Endothelial cell (in vitro differentiated cells): ENCODE measurements at regions not wholly inside any gene's neighbourhood (a gene's known extent, or its start where the extent isn't known, plus 50 kb on each side); places are given as distances from the start of the nearest gene placed in this dataset.

ENCODE experiments used
- DNase-seq: peaks from one replicate; pipeline ENCODE4 v3.0.0; 2021; ENCODE audit warnings: low spot score
- H3K27ac Mint-ChIP-seq: one replicate; pipeline ENCODE4 v1.8.0; 2021; ENCODE audit warnings: mixed read lengths, inconsistent platforms; ENCODE audit not compliant: unreplicated experiment
- H3K27me3 Mint-ChIP-seq: one replicate; pipeline ENCODE4 v1.8.0; 2021; ENCODE audit warnings: mild to moderate bottlenecking, moderate library complexity, mixed read lengths, inconsistent platforms; ENCODE audit not compliant: unreplicated experiment
- H3K36me3 Mint-ChIP-seq: one replicate; pipeline ENCODE4 v1.8.0; 2021; ENCODE audit warnings: mild to moderate bottlenecking, low read depth, mixed read lengths, inconsistent platforms; ENCODE audit not compliant: unreplicated experiment
- H3K4me1 Mint-ChIP-seq: one replicate; pipeline ENCODE4 v1.8.0; 2021; ENCODE audit warnings: mild to moderate bottlenecking, mixed read lengths, inconsistent platforms; ENCODE audit not compliant: unreplicated experiment
- H3K4me3 Mint-ChIP-seq: one replicate; pipeline ENCODE4 v1.8.0; 2021; ENCODE audit warnings: mild to moderate bottlenecking, mixed read lengths, inconsistent platforms; ENCODE audit not compliant: unreplicated experiment
- H3K9me3 Mint-ChIP-seq: one replicate; pipeline ENCODE4 v1.8.0; 2021; ENCODE audit warnings: mixed read lengths, inconsistent platforms; ENCODE audit not compliant: unreplicated experiment
- TF ChIP-seq, protein P1 (sequence below): fragments of 200-600 bp; sonication (generic); IDR thresholded peaks from one replicate; pipeline ENCODE4 v1.5.0; 2021; ENCODE audit warnings: antibody characterized with exemption; ENCODE audit not compliant: unreplicated experiment

DNA sequence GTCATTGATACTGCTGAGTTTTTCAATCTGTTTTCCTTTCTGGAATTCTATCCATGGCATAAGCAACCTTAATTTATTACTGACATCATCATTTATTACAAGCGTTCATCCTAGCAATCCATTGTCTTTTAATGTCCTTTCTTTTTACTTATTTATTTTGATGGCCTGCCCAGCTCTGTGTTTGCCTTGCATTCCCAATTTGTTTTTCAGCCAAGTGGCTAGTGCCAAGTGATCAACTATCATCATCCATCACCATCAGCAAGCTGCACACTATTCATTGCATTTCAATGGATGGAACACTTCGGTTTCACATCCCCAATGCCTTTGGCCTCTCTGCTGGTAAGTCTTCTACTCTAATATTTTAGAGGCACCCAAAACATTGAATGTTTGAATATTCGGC lies 831.7 kb upstream of the EPHA5 start:
- no peak for DNase-seq
- Mint-ChIP-seq H3K36me3 (no peaks in the 10 kb centered on the region), H3K27me3 (no peaks in the 10 kb centered on the region), H3K4me1 (no peaks in the 10 kb centered on the region), H3K4me3 (no peak overlapping the region), H3K27ac (no peak overlapping the region), H3K9me3 (no peaks in the 10 kb centered on the region)
- TF ChIP-seq, protein P1, sequence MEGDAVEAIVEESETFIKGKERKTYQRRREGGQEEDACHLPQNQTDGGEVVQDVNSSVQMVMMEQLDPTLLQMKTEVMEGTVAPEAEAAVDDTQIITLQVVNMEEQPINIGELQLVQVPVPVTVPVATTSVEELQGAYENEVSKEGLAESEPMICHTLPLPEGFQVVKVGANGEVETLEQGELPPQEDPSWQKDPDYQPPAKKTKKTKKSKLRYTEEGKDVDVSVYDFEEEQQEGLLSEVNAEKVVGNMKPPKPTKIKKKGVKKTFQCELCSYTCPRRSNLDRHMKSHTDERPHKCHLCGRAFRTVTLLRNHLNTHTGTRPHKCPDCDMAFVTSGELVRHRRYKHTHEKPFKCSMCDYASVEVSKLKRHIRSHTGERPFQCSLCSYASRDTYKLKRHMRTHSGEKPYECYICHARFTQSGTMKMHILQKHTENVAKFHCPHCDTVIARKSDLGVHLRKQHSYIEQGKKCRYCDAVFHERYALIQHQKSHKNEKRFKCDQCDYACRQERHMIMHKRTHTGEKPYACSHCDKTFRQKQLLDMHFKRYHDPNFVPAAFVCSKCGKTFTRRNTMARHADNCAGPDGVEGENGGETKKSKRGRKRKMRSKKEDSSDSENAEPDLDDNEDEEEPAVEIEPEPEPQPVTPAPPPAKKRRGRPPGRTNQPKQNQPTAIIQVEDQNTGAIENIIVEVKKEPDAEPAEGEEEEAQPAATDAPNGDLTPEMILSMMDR: no peak

DNA sequence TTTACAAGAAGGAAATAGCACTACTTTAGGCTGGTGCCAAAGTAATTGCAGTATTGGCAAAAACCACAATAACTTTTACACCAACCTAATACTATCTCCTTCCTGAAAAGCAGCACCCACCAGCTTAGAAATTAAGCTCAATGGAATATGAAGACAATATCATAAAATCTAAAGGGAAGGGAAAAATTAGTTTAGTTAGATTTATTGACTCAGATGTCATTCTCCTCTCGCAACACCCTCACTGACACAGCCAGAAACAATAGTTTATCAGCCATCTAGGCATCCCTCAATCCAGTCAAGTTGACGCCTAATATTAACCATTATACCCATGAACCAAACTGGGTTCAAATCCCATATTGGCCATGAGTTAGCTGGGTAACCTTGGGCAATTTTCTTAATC lies 820.4 kb upstream of the EPHA5 start:
- Mint-ChIP-seq H3K27me3 (no peaks in the 10 kb centered on the region), H3K4me1 (no peaks in the 10 kb centered on the region), H3K9me3 (no peaks in the 10 kb centered on the region), H3K27ac (no peak overlapping the region), H3K4me3 (no peak overlapping the region), H3K36me3 (no peaks in the 10 kb centered on the region)
- TF ChIP-seq, protein P1: no peak
- DNase-seq: no peak

DNA sequence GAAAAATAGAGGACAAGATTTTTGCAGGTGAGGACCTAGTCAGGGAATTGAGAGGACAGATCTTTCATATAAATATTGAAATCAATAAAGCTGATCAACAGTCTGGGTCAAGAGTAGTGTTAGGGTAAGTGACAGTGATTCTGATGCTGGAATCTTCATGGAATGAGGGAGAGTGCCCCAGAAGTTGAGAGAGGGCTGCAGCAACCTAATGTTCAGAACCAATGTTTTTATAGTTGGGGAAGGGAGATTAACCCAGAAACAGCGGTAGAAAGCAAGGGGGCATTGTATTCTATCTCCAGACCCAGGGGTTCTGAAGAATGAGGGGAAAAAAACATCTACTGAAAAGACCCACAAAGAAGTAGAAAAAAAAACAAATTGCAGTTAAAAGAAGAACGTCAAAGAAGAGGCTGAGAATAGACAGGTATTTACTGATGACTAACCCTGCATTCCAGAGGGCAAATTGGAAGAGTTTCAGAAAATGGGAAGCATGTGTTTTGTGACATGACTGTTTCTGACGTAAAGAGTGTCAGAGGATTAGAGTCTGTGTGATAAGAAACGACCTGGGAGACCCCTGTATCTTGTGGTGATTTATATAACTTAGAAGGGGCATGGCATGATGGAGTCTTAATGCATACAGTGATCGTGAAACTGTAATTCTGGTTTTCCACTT lies 819.6 kb upstream of the EPHA5 start:
- H3K4me3 Mint-ChIP-seq: no peak overlapping the region
- H3K27ac Mint-ChIP-seq: no peak overlapping the region
- H3K27me3 Mint-ChIP-seq: no peaks in the 10 kb centered on the region
- H3K36me3 Mint-ChIP-seq: no peaks in the 10 kb centered on the region
- no peaks in the 10 kb centered on the region for H3K4me1 Mint-ChIP-seq
- no peak for DNase-seq
- no peaks in the 10 kb centered on the region for H3K9me3 Mint-ChIP-seq
- TF ChIP-seq, protein P1: no peak

DNA sequence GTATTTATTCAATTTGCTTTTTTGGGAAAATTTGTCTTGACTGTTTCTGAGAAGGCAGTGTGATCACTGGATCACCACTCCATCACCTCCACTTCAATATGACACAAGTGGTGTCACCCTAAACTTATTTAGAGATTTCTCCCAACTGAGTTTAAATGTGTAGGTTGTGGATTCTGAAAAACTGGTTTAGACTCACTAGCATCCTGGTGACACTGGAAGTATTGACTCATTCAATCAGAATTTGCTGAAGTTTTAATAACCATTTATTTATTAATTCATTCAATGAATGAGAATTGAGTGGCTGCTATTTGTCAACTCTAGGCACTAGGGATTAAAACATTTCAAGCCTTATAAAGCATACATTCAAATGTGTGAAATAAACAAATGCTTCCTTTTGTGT lies 819.1 kb upstream of the EPHA5 start:
- TF ChIP-seq, protein P1: no peak
- Mint-ChIP-seq H3K27ac (no peak overlapping the region), H3K9me3 (no peaks in the 10 kb centered on the region)

DNA sequence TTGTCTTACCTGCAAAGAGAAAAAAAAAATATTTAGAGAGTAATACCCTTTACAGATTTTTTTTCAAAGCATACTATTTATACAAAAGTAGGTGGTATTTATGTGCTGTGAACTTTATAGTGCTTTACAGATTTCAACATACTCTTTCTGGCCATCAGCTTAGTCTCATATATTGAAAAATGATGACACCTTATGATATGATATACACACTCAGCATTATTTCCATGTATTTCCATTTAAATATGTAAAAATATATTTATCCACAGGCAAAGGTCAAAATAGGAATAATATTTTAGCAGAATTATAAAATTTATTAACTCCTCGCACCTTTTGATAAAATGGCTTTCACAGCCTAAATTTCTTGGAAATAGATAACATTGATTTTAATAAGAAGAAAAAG lies 815.8 kb upstream of the EPHA5 start:
- Mint-ChIP-seq H3K4me3 (no peak overlapping the region), H3K27ac (no peak overlapping the region), H3K27me3 (no peaks in the 10 kb centered on the region), H3K9me3 (no peaks in the 10 kb centered on the region), H3K4me1 (no peaks in the 10 kb centered on the region), H3K36me3 (no peaks in the 10 kb centered on the region)
- DNase-seq: no peak
- TF ChIP-seq, protein P1: no peak

More for the DNA sequence above, 819.1 kb upstream of the EPHA5 start:
- Mint-ChIP-seq H3K36me3 (no peaks in the 10 kb centered on the region), H3K27me3 (no peaks in the 10 kb centered on the region), H3K4me1 (no peaks in the 10 kb centered on the region), H3K4me3 (no peak overlapping the region)
- no peak for DNase-seq
